OCI-M2 (cell line): ENCODE measurements at regions not wholly inside any gene's neighbourhood (a gene's known extent, or its start where the extent isn't known, plus 50 kb on each side); places are given as distances from the start of the nearest gene placed in this dataset.

Experiments used
- DNase-seq: peaks from one replicate; lab custom pipeline; 2025; ENCODE audit not compliant: unreplicated experiment; lab: John Stamatoyannopoulos, UW

DNA sequence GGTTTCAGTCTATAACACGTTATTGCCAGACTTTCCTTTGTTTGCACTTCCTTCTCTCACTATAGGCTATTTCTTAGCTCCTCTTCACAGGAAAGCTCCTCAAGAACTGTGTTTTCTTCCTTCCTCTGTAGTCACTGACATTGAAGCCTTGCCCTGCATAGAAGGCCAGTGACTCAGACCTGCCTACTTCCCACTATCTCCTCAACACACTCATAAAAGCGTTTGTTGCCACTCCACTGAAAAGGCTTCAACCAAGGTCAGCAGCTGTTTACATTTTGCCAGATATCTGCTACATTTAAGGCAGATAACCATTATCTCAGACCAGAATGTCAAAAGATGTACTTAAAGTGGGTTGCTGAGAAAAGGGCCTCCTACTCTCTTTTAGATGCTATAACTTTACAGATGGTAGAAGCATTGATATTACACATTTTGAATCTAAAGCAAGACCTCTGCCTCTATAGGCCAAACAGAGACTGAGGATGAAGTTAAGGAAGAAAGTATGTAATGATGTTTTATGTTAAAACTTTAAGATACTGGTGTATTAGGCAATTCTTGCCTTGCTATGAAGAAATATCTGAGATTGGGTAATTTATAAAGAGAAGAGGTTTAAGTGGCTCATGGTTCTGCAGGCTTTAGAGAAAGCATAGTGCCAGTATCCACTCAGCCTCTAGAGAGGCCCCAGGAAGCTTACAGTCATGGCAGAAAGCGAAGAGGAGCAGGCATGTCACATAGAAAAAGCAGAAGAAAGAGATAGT lies 233.3 kb upstream of the FLRT2 start:
- peak; percentile 78 for DNase-seq

DNA sequence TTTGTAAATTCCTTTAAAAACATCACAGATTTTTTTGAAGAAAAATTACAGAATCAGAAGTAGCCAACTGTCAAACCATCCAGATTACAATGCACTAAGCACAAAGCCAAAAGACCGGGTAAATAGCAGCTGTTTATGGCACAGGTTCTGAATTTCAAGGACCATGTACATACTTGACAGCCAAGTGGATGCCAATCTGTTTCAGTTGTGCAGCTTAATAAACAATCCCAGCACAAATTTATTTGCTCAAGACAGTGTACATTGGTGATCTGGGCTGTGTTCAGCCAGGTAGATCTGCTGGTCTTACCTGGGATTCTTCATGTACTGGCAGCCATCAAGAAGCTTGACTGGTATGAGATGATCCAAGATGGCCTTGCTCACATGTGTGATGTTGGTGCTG lies 229.8 kb upstream of the FLRT2 start:
- DNase-seq: no peak

DNA sequence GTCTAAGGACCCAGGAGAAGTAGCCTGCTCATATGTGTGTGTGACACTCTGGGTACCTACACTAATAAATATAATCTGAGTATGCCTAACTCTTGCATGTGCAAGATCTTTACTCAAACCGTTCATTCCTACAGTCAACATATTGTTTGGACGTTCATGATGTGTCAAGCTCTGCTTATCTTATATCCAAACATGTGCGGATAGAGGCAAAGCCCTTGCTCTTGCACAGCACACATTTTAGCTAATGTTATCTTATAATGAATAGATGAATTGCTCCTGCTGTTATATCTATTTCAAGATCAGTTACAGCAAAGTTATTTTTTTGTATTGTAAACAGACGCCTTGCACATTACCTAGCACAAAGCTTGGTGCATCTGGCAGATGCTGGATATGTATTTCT lies 228.4 kb upstream of the FLRT2 start:
- DNase-seq: no peak

DNA sequence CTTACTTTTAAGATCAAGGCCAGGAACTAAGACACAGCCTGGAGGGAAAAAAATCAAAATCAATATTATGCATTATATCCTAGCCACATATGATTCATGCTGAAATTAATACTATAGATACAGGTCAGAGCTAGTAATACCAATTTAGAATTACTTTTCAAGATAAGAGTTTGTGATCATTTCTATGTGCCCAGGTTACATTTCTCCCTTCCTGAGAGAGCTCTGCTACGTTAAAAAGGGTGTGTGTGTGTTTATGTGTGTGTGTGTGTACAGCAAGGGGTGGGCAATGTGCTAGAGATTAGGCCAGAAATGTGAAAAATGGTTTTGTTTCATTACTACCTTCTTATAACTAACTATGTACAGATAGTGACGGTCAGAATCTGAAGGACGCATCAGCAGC lies 223.9 kb upstream of the FLRT2 start:
- no peak for DNase-seq

DNA sequence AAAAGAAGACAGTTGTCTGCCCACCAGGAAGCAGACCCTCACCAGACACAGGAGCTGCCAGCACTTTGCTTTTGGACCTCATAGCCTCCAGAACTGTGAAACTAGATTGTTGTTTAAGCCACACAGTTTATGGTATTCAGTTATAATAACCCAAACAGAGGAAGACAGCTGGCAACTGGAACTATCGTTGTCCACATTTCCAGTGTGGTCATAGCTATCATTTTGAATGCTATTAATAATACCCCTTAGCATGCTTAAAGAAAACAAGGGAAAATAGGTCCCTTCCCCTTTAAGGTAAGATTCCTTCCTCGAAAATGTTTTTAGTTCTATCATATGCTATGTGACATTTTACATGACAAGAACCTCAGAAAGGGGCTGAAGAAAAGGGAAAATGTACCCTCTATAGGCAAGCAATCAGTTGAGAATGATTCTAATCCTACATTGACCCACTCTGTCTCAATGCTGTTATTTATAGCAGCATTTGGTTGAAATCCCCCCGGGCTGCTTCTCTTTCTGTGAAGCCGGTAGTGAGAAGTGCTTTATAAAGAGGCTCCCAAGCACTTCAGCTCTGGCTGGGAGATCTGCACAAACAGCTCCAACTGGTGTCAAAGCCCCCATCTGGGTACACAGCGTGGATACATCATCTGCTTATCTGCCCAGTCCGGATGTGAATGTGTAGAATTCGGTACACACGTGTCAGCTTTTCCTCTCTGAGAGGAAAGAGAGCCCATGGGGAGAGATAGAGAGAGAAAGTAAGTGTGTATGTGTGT lies 221.2 kb upstream of the FLRT2 start:
- peak; percentile 41 for DNase-seq

DNA sequence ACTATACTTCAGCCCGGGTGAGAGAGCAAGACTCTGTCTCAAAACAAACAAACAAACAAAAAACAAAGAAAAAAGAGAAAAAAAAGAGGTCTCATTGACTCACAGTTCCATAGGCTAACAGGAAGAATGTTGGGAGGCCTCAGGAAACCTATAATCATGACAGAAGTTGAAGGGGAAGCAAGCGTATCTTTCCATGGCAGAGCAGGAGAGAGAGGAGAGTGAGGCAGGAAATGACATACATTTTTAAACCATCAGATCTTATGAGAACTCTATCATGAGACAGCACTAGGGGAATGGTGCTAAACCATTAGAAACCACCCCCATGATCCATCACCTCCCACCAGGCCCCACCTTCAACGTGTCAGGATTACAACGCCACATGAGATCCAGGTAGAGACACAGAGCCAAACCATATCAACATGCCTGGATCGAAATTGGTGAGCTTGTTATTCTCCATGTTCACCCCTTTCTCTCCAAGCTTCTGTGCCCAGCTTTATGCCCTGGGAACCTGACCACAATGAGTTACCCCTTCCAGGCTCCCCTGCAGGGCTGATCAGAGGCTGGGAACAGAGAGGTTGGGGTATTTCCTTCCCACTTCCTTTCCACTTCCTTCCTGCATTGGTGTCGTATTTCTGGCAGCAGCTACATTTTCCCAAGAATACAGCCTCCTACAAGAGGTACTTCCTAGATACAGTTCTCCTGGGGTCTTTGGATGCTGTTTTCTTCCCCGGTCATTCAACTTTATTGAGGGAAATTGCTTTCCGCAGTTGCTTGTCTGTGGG lies 219.3 kb upstream of the FLRT2 start:
- DNase-seq: no peak

DNA sequence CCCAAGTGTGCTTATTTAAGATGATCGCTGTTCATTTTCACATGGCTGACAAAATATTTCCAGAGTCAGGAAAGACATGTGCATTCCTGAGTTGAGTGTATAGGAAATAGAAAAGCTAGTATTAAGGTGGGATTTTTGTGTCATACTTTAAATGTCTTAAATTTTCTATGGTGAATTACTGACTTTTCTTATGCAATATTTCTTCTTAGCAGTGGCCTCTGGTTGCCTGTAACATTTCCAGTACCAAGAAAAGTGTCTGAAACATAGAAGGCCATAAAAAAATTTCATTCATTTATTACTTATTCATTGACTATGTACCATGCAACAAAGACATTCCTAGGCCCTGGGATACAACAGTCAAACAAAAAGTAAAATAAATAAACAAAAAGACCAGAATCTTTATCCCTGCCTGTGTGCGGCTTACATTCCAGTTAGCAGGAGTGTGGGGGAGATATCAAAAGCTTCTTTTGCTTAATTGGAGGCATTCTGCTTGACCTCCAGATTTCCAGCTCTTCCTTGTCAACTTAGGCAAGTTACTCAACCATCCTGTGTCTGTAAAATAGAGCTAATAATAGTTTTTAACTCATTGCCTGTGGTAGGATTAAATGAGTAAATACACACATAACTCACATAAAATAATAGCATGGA lies 216.3 kb upstream of the FLRT2 start:
- no peak for DNase-seq

DNA sequence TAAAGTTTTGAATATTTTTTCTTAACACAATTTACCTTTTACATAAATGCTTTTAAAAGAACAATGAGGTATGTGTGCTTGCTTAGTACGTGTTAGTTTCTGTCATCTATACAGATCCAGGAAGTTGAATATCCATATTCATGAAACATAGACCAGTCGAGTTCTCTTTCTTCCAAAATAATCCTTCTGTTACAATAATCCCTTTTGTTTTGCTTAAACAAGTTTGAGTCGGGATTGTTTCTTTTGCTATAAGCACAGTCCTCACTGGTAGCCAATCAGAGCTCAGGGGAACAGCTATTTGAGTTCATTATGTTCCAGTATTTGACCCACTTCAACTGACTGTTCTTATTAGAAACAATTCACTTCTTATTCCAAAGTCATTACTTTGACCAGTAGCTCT lies 214.7 kb upstream of the FLRT2 start:
- no peak for DNase-seq

DNA sequence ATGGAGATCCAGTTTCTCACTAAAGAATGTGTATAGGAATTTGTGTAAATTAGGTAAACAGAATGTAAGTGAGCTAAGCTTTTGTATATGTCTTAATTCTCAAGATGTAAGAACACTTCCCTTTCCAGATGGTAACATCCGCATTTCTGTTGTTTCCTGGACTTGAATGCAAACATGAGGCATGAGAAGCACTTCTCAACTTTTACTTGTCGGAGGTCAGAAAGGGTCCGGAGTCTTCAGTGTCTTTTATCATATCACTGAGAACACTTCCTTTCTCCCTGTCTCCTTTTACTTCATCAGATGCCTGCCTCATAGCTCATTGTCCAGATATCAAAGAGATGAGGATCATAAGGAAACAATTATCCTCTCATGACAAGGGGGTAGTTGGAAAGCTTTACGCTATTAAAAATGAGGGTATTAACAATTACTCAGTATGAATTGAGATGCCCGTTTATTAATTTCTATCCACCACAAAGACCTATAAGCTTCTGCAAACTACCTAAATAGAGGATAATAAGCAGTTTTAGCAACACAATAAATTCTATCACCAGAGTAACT lies 214.1 kb upstream of the FLRT2 start:
- no peak for DNase-seq

DNA sequence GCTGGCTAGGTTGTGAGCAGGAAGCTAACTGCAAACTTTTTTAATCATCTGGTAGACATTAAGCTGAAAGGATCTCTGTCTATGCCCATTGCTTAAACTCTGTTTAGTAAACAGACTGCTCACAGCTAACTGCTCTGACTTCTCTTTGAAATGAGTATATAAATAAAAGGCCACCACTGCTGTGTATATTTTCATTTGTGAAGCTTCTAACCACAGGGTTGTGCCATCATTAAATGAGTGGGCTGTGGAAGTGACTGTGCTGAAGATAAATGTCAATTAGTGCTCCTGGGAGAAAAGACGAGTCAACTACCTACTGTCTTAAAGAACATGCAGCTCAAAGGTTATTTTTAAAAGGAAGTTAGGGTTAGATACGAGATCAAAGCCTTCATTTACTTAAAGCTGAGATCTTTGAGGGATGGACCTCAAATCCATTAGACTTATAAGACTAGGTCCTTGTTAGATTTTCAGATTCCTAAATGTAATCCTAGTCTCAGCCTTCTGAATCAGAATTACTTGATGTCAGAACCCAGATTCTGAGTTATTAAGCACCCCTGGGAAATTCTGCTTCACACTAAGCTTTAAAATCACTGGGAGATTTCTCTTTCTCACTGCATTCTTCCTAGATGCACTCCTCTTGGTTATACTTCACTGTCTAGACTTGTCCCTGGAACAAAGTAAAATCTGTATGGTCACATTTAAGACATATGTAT lies 213.1 kb upstream of the FLRT2 start:
- no peak for DNase-seq

DNA sequence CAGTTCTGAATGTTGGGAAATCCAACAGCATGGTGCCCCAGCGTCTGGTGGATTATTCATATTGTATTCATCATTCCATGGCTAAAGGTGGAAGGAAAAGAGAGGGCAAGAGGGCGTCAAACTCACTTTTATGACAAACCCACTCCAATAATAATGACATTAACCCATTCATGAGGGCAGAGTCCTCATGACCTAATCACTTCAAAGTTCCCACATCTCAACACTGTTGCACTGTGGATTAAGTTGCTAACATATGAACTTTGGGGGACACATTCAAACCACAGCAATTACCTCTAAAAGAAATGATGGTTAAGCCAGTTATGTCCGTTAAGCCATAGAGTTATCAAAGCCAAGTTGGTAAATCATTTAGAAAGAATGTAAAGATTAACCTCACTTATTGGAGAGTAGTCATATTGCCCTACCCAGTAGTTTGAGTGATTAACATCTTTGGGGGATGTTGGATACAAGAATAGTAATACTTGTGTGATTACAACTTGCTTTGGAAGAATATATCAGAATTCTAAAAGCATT lies 212.4 kb upstream of the FLRT2 start:
- DNase-seq: no peak

DNA sequence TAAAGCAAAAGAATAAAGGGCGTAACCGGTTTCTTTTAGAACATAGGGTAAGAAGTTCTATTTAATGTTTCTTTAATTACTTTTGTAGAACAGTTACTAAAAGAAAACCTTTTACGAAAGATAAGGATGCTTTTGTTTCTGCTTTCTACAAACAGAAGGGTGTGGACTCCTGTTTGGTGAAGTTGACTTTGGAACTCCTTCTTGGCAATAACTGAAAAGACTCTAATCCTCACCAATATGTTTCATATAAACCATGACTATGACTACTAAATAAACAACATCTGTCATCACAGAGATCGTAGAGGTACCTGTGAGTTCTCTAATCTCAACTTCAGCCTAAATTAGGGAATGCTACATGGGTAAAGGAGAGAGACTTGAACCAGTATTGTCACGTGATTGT lies 210.8 kb upstream of the FLRT2 start:
- no peak for DNase-seq

DNA sequence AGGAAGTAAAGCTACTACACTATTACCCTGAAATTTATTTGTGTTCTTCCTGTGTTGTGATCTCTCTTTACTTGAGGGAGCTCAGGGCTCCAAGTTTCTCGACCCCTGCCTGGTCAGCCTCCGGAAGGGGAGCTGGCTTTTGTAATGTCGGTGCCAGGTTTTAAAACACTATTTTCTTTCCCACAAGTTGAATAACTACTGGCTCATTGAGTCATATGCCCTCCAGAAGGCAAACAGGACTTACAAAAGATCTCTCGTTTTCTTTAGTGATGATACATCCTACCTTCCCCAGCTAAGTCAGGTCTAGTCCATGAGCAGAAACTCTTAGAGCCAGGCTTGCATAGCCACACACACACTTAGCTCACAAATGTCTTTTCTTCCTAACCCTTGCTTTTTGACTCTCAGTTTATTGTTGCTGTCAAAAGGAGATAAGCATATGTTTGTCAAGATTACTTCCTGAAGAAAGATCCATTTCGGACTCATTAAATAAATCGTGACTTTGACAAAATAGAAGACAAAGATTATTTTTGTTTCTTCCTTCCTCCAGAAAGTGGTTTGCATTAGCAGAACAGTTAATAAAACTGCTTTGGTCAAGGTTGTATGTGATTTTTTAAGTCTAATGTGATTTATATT lies 209.8 kb upstream of the FLRT2 start:
- no peak for DNase-seq

DNA sequence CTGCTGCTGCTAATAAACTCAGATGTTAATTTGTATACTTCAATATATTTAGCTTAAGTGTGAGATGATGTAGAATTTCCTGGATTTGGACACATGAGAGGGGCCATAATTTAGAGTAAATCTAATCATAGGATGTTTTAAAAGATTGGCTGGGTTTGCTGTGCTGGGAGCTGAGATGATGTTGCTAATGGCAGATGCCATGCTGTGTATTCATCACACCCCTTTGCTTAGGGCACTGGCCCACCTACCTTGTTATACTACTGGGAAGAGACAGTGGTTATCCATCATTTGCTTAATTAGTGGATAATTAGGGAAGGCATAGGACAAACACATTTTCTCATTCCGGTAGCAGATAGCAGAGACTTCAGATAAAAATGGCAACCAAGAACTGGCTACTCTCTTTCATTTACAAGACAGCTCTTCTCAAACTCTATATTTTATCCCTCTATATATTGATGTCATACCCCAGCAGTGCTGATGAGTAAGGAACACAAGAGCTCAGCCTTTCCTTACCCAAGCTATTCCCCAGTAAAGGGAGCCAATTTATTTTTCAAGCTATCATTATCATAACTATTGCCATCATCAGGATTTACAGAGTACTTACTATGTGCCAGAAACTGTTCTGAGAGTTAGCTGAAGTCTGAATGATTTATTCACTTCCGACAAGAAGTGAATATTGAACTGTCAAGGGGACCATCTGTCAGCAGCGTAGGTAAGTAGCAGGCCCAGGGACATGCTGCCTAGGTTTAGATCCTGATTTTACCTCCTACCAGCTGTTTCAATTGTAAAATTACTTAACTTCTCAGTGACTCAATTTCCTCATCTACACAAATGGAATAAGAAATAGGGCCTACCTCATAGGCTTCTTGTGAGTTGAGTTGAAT lies 204.6 kb upstream of the FLRT2 start:
- no peak for DNase-seq

DNA sequence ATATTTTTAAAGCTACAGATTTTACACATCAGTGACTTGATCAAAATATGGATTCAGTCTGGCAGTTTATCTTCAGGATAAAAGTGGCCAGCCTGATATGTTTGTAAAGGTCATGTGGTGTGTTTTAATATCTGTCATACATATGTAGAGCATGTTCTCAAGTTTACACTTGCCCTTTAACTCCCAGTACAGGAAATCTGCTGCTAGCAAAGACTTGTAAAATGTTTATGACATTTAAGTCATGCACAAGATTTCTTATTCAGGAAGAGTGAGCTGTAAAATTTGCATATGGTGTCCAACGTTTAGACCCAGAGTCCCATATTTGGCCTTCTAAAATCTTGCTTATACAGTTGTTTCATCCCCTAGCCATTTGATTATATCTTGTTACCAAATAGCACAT lies 197.5 kb upstream of the FLRT2 start:
- DNase-seq: no peak

DNA sequence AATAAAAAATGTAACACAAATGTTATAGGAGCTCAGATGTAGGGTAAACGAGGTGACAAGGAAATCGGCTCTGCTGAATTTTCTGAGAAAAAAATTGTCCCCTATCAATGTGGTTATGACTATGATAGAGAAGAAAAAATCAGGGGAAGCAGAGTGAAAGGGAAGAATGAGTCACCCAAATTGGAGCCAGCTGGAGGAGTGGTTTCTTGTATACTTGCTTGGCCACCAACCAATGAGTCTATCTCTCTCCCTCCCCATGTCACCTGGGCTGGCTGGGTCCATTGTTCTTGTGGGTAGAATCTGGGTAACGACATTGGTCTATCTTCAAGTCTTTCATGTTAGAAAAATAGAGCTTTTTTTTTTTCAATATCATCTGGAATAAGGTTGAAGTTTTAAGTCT lies 196.6 kb upstream of the FLRT2 start:
- DNase-seq: no peak

DNA sequence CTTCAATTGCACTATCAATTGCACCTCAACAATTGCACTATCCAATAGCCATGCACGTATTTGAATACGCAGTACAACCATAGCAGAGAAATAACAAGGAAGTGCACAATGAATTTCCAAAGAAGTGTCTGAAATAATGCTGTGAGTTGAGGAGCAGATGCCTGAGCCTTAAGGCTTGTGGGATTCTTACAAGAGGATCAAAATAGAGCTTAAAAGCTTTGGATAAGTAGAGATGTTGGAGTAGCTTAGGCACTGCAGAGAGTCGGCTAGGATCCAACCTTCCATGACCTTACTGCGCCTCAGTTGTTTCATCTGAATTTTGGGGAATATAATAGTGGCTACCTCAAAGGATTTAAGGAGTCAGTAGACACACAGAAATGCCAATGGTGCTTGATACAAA lies 196.1 kb upstream of the FLRT2 start:
- DNase-seq: no peak

DNA sequence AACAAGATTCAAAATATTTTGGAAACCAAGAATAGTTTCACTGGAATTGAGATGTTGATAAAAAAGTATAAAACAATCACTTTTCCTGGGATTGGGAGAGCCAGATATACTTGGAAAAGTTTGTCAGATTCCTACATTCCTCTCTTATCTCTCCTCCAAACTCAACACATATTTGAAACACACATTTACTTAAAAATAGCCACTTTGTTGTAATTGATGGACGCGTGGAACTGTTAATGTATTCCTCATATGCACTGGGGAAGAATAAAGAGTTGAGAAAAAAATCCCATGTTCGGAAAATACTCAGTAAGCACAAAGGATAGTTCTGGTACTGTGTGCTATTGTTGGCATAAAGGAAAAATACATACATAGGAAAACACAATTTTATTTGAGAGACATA lies 195.6 kb upstream of the FLRT2 start:
- DNase-seq: no peak

DNA sequence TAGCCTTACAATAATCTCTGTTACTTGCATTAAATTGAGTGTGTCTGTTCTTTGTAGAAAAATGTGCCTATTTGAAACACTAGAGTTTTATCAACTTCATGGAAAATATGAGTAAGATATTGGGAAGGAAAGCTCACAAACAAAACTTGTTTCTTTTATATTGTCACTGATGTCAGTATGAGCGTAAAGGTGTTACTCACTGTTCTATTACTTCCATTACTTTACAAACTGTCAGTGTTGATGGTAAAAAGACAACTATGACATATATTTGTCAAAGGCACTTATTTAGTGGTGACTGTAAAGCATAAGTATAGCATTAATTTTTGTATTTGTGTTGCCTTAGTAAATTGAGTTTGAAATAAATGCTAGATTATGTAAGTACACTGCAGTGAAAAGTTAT lies 193.7 kb upstream of the FLRT2 start:
- DNase-seq: no peak
